Transverse colon (tissue), 4 donors: ENCODE measurements at regions not wholly inside any gene's neighbourhood (a gene's known extent, or its start where the extent isn't known, plus 50 kb on each side); places are given as distances from the start of the nearest gene placed in this dataset.
"Not testable (repeated sequence)": the region's sequence is repeated elsewhere in the genome, so short reads cannot be mapped to it uniquely, and the experiment has no call there.

Experiments used
- POLR2A ChIP-seq: fragments of 450-650 bp; IDR thresholded peaks from one replicate; pipeline ENCODE4 v1.6.1; 2016; ENCODE audit warnings: antibody characterized with exemption, mild to moderate bottlenecking, moderate library complexity
- POLR2AphosphoS5 ChIP-seq, 3 donors: sonication (generic); formaldehyde crosslinking; IDR thresholded peaks; one replicate each; pipeline ENCODE4 v1.6.1; 2016; ENCODE audit warnings: antibody characterized with exemption in 3 of 3
- TF ChIP-seq, protein P1 (sequence below), 5 experiments: fragments of 200-600 bp in 3 of 5; fragments of 450-650 bp in 2 of 5; sonication (generic) in 3 of 5; IDR thresholded peaks; 1 replicate in 2 of 5; 2 replicates in 3 of 5; pipeline ENCODE4 v1.5.1; 2016 to 2017; ENCODE audit warnings: antibody characterized with exemption in 5 of 5, inconsistent platforms in 3 of 5, mild to moderate bottlenecking in 2 of 5, moderate library complexity in 1 of 5

GRCh38 chr20:48127964-48128363 is 342.7 kb upstream of the SULF2 start:
- TF ChIP-seq, protein P1, sequence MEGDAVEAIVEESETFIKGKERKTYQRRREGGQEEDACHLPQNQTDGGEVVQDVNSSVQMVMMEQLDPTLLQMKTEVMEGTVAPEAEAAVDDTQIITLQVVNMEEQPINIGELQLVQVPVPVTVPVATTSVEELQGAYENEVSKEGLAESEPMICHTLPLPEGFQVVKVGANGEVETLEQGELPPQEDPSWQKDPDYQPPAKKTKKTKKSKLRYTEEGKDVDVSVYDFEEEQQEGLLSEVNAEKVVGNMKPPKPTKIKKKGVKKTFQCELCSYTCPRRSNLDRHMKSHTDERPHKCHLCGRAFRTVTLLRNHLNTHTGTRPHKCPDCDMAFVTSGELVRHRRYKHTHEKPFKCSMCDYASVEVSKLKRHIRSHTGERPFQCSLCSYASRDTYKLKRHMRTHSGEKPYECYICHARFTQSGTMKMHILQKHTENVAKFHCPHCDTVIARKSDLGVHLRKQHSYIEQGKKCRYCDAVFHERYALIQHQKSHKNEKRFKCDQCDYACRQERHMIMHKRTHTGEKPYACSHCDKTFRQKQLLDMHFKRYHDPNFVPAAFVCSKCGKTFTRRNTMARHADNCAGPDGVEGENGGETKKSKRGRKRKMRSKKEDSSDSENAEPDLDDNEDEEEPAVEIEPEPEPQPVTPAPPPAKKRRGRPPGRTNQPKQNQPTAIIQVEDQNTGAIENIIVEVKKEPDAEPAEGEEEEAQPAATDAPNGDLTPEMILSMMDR (IDR thresholded peaks at IDR 0.05) = not testable (repeated sequence)
- not testable (repeated sequence) for TF ChIP-seq POLR2A
- TF ChIP-seq POLR2AphosphoS5 (IDR thresholded peaks at IDR 0.05) = peak in 1 of 3 donors; percentile 20
